Fibroblast of villous mesenchyme (primary cell): ENCODE measurements at regions not wholly inside any gene's neighbourhood (a gene's known extent, or its start where the extent isn't known, plus 50 kb on each side); places are given as distances from the start of the nearest gene placed in this dataset.

Experiments
- DNase-seq: peaks from one replicate; pipeline ENCODE4 v3.0.0-alpha.2; 2010; ENCODE audit warnings: low read depth
- H3K4me3 ChIP-seq: 2 replicates; pipeline ENCODE4 v1.5.1; 2011; ENCODE audit warnings: low read depth, mild to moderate bottlenecking, low read length
- TF ChIP-seq, protein P1 (sequence below): IDR thresholded peaks from 2 replicates; pipeline ENCODE4 v1.5.1; 2012; ENCODE audit warnings: low read depth, mild to moderate bottlenecking, low read length; ENCODE audit not compliant: insufficient read depth

DNA sequence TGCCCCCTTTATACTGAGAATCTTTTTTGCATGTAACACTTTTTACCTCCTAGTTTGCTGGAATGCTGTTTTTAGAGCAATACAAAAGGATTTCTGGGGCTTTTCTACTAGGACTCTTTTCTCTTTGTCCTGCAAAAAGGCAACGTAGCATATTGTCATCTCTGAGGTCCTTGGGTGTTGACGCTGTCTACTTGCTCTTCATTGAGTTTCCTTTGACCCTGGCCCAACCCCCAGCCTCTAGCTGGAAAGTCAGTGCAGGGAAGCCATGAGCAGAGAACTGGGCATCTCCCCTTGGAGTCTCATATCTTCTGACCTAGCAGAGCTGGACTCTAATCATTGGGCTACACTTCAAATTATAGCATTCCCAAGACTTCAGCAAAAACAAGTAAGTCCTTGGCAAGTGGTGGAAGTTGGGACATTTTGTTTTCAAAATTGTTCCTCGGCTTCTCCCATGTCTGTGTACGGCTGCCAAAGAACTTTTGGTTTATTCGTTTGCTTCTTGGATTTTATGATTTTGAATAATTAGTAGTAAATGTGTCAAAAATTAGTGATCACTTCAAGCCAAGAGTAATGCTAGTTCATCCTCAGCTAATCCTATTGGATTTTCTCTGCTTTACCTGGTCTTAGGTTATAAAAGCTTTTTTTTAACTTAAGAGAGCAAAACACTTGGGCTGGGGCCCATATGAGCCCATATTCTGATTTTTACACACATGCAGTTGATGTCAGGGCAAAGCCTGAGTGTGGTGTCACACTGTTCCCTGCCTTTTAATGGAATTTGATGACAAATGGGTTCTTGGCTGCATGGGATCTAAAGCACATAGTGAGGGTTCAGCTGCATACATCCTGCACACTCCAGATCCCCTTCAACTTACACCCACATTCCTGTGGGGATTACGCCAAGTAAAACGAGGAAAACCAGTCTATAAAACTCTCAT lies 419.5 kb upstream of the C2CD4B start:
- H3K4me3 ChIP-seq = no peak overlapping the region
- DNase-seq = no peak
- TF ChIP-seq, protein P1, sequence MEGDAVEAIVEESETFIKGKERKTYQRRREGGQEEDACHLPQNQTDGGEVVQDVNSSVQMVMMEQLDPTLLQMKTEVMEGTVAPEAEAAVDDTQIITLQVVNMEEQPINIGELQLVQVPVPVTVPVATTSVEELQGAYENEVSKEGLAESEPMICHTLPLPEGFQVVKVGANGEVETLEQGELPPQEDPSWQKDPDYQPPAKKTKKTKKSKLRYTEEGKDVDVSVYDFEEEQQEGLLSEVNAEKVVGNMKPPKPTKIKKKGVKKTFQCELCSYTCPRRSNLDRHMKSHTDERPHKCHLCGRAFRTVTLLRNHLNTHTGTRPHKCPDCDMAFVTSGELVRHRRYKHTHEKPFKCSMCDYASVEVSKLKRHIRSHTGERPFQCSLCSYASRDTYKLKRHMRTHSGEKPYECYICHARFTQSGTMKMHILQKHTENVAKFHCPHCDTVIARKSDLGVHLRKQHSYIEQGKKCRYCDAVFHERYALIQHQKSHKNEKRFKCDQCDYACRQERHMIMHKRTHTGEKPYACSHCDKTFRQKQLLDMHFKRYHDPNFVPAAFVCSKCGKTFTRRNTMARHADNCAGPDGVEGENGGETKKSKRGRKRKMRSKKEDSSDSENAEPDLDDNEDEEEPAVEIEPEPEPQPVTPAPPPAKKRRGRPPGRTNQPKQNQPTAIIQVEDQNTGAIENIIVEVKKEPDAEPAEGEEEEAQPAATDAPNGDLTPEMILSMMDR = no peak

- peak; percentile 52 for DNase-seq
- TF ChIP-seq, protein P1 = peak; percentile 13
- no peak overlapping the region for H3K4me3 ChIP-seq
Measured at GRCh38 chr15:62588938-62589670, 424.0 kb upstream of the C2CD4B start.

DNA sequence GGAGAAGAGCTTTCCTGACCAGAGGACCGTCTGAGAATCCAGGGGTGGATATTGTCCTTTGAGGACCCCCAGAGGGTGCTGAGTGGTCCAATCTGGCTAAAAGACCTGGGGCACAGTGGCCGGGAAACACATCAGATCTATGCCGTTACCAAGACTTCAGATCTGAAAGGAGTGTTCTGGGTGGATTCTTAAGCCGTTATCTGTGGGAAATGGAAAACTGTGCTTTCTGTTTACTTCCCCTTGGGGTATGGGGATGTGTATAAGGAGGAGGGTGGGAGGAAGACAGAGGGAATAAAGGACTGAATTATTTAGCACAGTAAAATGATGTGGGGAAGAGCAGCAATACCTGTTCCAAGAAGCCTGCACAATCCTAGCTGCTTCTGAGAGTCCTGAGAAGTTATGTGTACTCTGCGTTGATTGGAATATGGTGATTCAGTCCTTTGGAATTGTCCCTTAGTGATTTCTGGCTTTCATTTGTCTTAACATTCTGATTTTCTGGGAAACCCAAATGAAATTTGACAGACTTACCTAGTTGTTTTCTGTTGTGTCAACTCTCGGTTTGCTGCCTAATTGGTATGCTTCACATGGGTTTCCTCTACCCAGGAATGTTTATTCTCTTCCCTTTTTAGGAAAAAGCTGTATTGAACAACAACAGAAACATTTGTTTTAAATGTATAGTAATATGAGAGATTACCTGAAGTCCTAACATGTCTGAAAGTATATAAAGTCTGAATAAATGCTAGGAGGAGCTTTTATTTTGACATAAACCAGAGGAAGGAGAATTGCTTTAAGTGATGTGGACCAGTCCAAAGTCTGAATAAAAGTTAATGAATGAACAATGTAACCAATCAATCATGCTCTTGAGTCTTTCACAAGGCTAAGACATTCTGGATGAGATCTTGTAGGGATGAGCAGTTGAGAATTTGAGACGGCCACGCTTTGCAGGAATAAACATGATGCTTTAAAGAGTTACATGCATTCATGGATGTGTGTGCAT lies 427.1 kb upstream of the C2CD4B start:
- TF ChIP-seq, protein P1 = no peak
- peak; percentile 38 for DNase-seq
- no peak overlapping the region for H3K4me3 ChIP-seq

DNA sequence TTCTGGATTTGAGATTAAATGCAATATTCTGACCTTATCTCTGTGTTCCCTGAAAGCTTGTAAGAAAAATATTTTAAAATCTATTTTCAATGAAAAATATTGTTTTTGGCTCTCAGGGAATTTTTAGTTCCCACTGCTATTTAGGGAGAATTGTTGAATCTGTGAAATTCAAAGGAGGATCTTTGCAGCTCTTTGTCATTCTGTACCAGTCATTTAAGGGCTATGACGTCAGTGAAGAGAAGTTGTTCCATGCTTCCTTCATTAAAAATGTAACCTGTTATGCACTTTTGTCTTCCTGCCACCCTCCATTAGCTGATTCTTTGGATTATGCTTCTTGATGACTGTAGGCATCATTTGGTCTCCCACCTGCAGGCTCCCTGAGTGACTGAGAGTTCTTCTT lies 427.8 kb upstream of the C2CD4B start:
- H3K4me3 ChIP-seq = no peak overlapping the region
- TF ChIP-seq, protein P1 = no peak
- no peak for DNase-seq

- DNase-seq = peak; percentile 49
- no peak overlapping the region for H3K4me3 ChIP-seq
- TF ChIP-seq, protein P1 = no peak
Measured at GRCh38 chr15:62593681-62594399, 428.8 kb upstream of the C2CD4B start.
